B cell (primary cell): ENCODE measurements at regions not wholly inside any gene's neighbourhood (a gene's known extent, or its start where the extent isn't known, plus 50 kb on each side); places are given as distances from the start of the nearest gene placed in this dataset.

Experiments used
- ATAC-seq: fragments of 200-7000 bp; cut with Tn5 transposase; one replicate; pipeline ENCODE4 v1.10.0; 2021; ENCODE audit warnings: low read depth, mild to moderate bottlenecking, moderate number of reproducible peaks, moderate library complexity
- CTCF ChIA-PET: fragments of 350-600 bp; sonication (Branson Sonifier 250); formaldehyde crosslinking; loops from one replicate; lab custom pipeline; 2021; ENCODE audit warnings: antibody characterized with exemption, inconsistent platforms; lab: Charles Lee
- POLR2A ChIA-PET: fragments of 350-600 bp; sonication (Branson Sonifier 250); formaldehyde crosslinking; loops from one replicate; lab custom pipeline; 2021; ENCODE audit warnings: antibody characterized with exemption; lab: Charles Lee
- DNase-seq: peaks from one replicate; pipeline ENCODE4 v3.0.0; 2013
- H2AFZ ChIP-seq: 2 replicates; pipeline ENCODE4 v1.6.1; 2012; ENCODE audit warnings: mild to moderate bottlenecking, low read depth, low read length; ENCODE audit not compliant: insufficient read depth, poor library complexity, severe bottlenecking
- H3K27ac ChIP-seq, 2 donors: 1 replicate in 1 of 2; 2 replicates in 1 of 2; pipeline ENCODE4 v1.5.1; 2012 to 2013; ENCODE audit warnings: low read length in 2 of 2, mild to moderate bottlenecking in 2 of 2, moderate library complexity in 1 of 2
- H3K27me3 ChIP-seq, 4 experiments: fragments of 200-600 bp in 1 of 4; sonication (generic) in 1 of 4; replicated peaks in 1 of 4; 1 replicate in 2 of 4; 2 replicates in 2 of 4; pipeline versions ENCODE4 v1.6.1 to v1.7.0; 2013 to 2016; ENCODE audit warnings: low read length in 3 of 4, mild to moderate bottlenecking in 2 of 4, mixed read lengths in 1 of 4, moderate library complexity in 1 of 4; ENCODE audit not compliant: insufficient read depth in 4 of 4, control insufficient read depth in 3 of 4; ENCODE audit errors: control extremely low read depth in 1 of 4
- H3K36me3 ChIP-seq, 2 experiments: replicated peaks in 1 of 2; 1 replicate in 1 of 2; 2 replicates in 1 of 2; pipeline versions ENCODE4 v1.6.1 to v1.7.1; 2013; ENCODE audit warnings: low read length in 1 of 2; ENCODE audit not compliant: insufficient read depth in 2 of 2, control insufficient read depth in 1 of 2; ENCODE audit errors: control extremely low read depth in 1 of 2, extremely low read depth in 1 of 2
- H3K4me1 ChIP-seq, 2 donors: fragments of 200-600 bp in 1 of 2; sonication (generic) in 1 of 2; 1 replicate in 1 of 2; 2 replicates in 1 of 2; pipeline versions ENCODE4 v1.5.1 to v1.6.1; 2013 to 2017; ENCODE audit warnings: low read length in 2 of 2; ENCODE audit not compliant: control insufficient read depth in 2 of 2, insufficient read depth in 2 of 2
- H3K4me2 ChIP-seq: replicated peaks from 2 replicates; pipeline ENCODE3; 2012; ENCODE audit warnings: mild to moderate bottlenecking, low read depth, low read length; ENCODE audit not compliant: poor library complexity, severe bottlenecking
- H3K4me3 ChIP-seq, 5 experiments: fragments of 200-600 bp in 1 of 5; sonication (generic) in 1 of 5; 1 replicate in 3 of 5; 2 replicates in 2 of 5; pipeline versions ENCODE4 v1.5.1 to v1.7.0; 2011 to 2016; ENCODE audit warnings: low read length in 4 of 5, mild to moderate bottlenecking in 4 of 5, low read depth in 2 of 5, control low read depth in 1 of 5, moderate library complexity in 1 of 5; ENCODE audit not compliant: insufficient read depth in 1 of 5; ENCODE audit errors: control extremely low read depth in 1 of 5, extremely low read depth in 1 of 5
- H3K79me2 ChIP-seq: fragments of 200-600 bp; sonication (generic); one replicate; pipeline ENCODE4 v1.6.0; 2016; ENCODE audit warnings: low read length; ENCODE audit not compliant: control insufficient read depth, insufficient read depth
- H3K9ac ChIP-seq: fragments of 200-600 bp; sonication (generic); 2 replicates; pipeline ENCODE4 v1.6.1; 2017; ENCODE audit warnings: mild to moderate bottlenecking, low read length, moderate library complexity
- H3K9me3 ChIP-seq, 3 donors: one replicate each; pipeline versions ENCODE4 v1.6.1 to v1.7.1; 2013; ENCODE audit warnings: low read length in 2 of 3; ENCODE audit not compliant: control insufficient read depth in 2 of 3, insufficient read depth in 1 of 3; ENCODE audit errors: control extremely low read depth in 1 of 3
- H4K20me1 ChIP-seq: 2 replicates; pipeline ENCODE4 v1.6.0; 2012; ENCODE audit warnings: mild to moderate bottlenecking, low read length; ENCODE audit not compliant: insufficient read depth, control insufficient read depth, poor library complexity, severe bottlenecking
- H3K27ac Mint-ChIP-seq: one replicate; pipeline ENCODE4 v1.8.0; 2021; ENCODE audit warnings: mixed read lengths
- H3K27me3 Mint-ChIP-seq: one replicate; pipeline ENCODE4 v1.8.0; 2021; ENCODE audit warnings: mixed read lengths
- H3K4me1 Mint-ChIP-seq: one replicate; pipeline ENCODE4 v1.8.0; 2021; ENCODE audit warnings: mixed read lengths
- H3K4me3 Mint-ChIP-seq: one replicate; pipeline ENCODE4 v1.8.0; 2021; ENCODE audit warnings: mixed read lengths
- H3K9me3 Mint-ChIP-seq: one replicate; pipeline ENCODE4 v1.8.0; 2022; ENCODE audit warnings: mixed read lengths; ENCODE audit not compliant: insufficient read depth
- CTCF ChIP-seq: fragments of 200-600 bp; IDR thresholded peaks from one replicate; pipeline ENCODE4 v1.8.0; 2022; ENCODE audit warnings: antibody characterized with exemption, mild to moderate bottlenecking
- EZH2 ChIP-seq: IDR thresholded peaks from 2 replicates; pipeline ENCODE4 v1.6.1; 2012; ENCODE audit warnings: borderline replicate concordance, low read depth, mild to moderate bottlenecking, moderate library complexity, low read length; ENCODE audit not compliant: insufficient read depth, poor library complexity, severe bottlenecking
- WGBS: methylation state at CpG from one replicate; pipeline ENCODE4 v1.1.5; 2013; ENCODE audit warnings: missing lambda C conversion rate; ENCODE audit not compliant: insufficient coverage; 5-methylcytosine and 5-hydroxymethylcytosine counted together
- intact Hi-C: fragments of 100-400 bp; cut with micrococcal nuclease; formaldehyde crosslinking; loops from one replicate; pipeline ENCODE4 v1.10.0; 2022

GRCh38 chr7:84372155-84372621 lies 177.6 kb upstream of the SEMA3A start:
- no peaks in the 10 kb centered on the region for H4K20me1 ChIP-seq
- Mint-ChIP-seq H3K4me3 (no peak overlapping the region), H3K27me3 (no peaks in the 10 kb centered on the region), H3K27ac (no peak overlapping the region), H3K4me1 (no peaks in the 10 kb centered on the region), H3K9me3 (peaks cover 2% of the 10 kb centered on the region)
- no peak overlapping the region for H3K4me3 ChIP-seq
- no peaks in the 10 kb centered on the region for H3K36me3 ChIP-seq
- ATAC-seq (no peak), DNase-seq (no peak)
- H2AFZ ChIP-seq = no peak overlapping the region
- ChIA-PET POLR2A (no interaction called here), CTCF (no interaction called here)
- no peak overlapping the region for H3K9ac ChIP-seq
- H3K79me2 ChIP-seq = no peaks in the 10 kb centered on the region
- no peaks in the 10 kb centered on the region for H3K4me1 ChIP-seq
- intact Hi-C loops = no loop called here
- TF ChIP-seq EZH2 (no peak), CTCF (no peak)
- no peak overlapping the region for H3K4me2 ChIP-seq
- no peak overlapping the region for H3K27ac ChIP-seq
- no peaks in the 10 kb centered on the region for H3K9me3 ChIP-seq
- H3K27me3 ChIP-seq = no peaks in the 10 kb centered on the region
- 60% methylated on average over 1 of the region's 3 CpGs for WGBS

- WGBS = no CpG with 5 or more reads among the region's 2 CpGs
- no peaks in the 10 kb centered on the region for H3K27me3 Mint-ChIP-seq
- ChIA-PET CTCF (no interaction called here), POLR2A (no interaction called here)
- Histone ChIP-seq H3K4me2 (no peak overlapping the region), H3K27me3 (no peaks in the 10 kb centered on the region), H3K79me2 (no peaks in the 10 kb centered on the region), H3K27ac (no peak overlapping the region), H2AFZ (no peak overlapping the region), H4K20me1 (no peaks in the 10 kb centered on the region), H3K4me1 (no peaks in the 10 kb centered on the region), H3K36me3 (no peaks in the 10 kb centered on the region), H3K9me3 (no peaks in the 10 kb centered on the region), H3K9ac (no peak overlapping the region), H3K4me3 (no peak overlapping the region)
- H3K4me1 Mint-ChIP-seq = no peaks in the 10 kb centered on the region
- no peak for TF ChIP-seq EZH2
- TF ChIP-seq CTCF = no peak
- H3K4me3 Mint-ChIP-seq = no peak overlapping the region
- H3K9me3 Mint-ChIP-seq = peaks cover 2% of the 10 kb centered on the region
- intact Hi-C loops = no loop called here
- H3K27ac Mint-ChIP-seq = no peak overlapping the region
- ATAC-seq = no peak
- no peak for DNase-seq
These were observed 175.5 kb upstream of the SEMA3A start for GRCh38 chr7:84370114-84370513.
